ENCODE measurements at regions not wholly inside any gene's neighbourhood (a gene's known extent, or its start where the extent isn't known, plus 50 kb on each side); places are given as distances from the start of the nearest gene placed in this dataset.

DNA sequence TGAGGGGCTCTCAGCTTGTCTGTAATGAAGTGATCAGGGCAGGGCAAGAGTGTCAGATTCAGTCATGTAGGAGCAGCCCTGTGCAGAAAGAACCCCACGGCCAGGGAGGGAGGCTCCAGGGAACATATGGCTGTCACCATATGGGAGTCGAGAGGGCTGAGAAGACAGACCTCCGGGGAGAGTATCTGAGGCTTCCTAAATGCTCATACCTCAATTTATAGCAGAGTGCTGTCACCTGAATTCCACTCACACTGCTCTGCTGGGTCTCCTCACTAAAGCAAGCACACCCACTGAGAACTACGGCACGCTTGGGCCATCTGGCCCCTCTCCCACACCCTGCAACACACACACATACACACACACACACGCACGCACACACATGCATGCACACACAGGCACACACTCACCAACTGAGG lies 92.3 kb upstream of the TJP1 start:
- H3K27ac ChIP-seq (ENCODE audit: low read depth, low read length) = no peak overlapping the region
- ChIA-PET CTCF (ENCODE audit: partially characterized antibody) (interaction anchor here (1.8 kb wide), 1 partner anchor 12 kb away, joined by 11 read pairs; no protein-coding TSS in a partner anchor), POLR2A (ENCODE audit: partially characterized antibody) (no interaction called here)
- no peak overlapping the region for H3K9ac ChIP-seq (replicated peaks in 1 of 4; ENCODE audit: extremely low read depth in 1 of 4, low read depth in 3 of 4, low read length in 3 of 4)
- H3K4me3 ChIP-seq (ENCODE audit: extremely low read depth in 1 of 4, insufficient read depth in 2 of 4, low read depth in 3 of 4, low read length in 4 of 4) = no peak overlapping the region
- H3K9me3 ChIP-seq (ENCODE audit: insufficient read depth in 2 of 2, low read depth in 1 of 2, low read length in 1 of 2) = no peaks in the 10 kb centered on the region; a peak in 1 of 4 replicates
- H3K4me1 ChIP-seq (replicated peaks in 1 of 4; ENCODE audit: control insufficient read depth in 3 of 4, insufficient read depth in 4 of 4, low read length in 3 of 4) = peaks cover 0 to 5% (median 0%) of the 10 kb centered on the region in 4 experiments; a peak in 2 of 7 replicates
- no peaks in the 10 kb centered on the region for H3K27me3 ChIP-seq (replicated peaks in 1 of 4; ENCODE audit: control insufficient read depth in 3 of 4, extremely low read depth in 1 of 4, insufficient read depth in 3 of 4, low read length in 3 of 4)
- peak overlapping the region; percentile 61; the same call in 1 of the 2 replicates for H2AFZ ChIP-seq (ENCODE audit: low read length)
- no peak overlapping the region for H3K18ac ChIP-seq (ENCODE audit: extremely low read depth, low read length)
- H3K4ac ChIP-seq (replicated peaks; ENCODE audit: insufficient read length, low read depth, low read length) = no peak overlapping the region
- no peak overlapping the region for H2BK5ac ChIP-seq (ENCODE audit: low read depth, low read length)
- no peak overlapping the region for H2BK20ac ChIP-seq (ENCODE audit: low read length)
- no peaks in the 10 kb centered on the region for H3K79me2 ChIP-seq (ENCODE audit: control insufficient read depth in 1 of 2, insufficient read depth in 2 of 2, low read length in 2 of 2)
- FAIRE-seq (no peak), DNase-seq (ENCODE audit: low read depth in 1 of 2, low spot score in 2 of 2) (no peak)
- no peak overlapping the region; the same call in 1 of the 2 replicates for H2BK15ac ChIP-seq (ENCODE audit: low read length)
- no peaks in the 10 kb centered on the region for H3K79me1 ChIP-seq (ENCODE audit: low read depth, low read length)
- H4K8ac ChIP-seq (ENCODE audit: extremely low read depth, insufficient read depth, low read length) = no peak overlapping the region
- no peak overlapping the region for H4K91ac ChIP-seq (replicated peaks; ENCODE audit: insufficient read length, low read length)
- no peaks in the 10 kb centered on the region for H4K20me1 ChIP-seq (replicated peaks in 1 of 2; ENCODE audit: control insufficient read depth in 1 of 2, insufficient read depth in 2 of 2, low read length in 2 of 2)
- no peak overlapping the region for H4K5ac ChIP-seq (ENCODE audit: insufficient read length, low read depth, low read length)
- no peaks in the 10 kb centered on the region for H3K36me3 ChIP-seq (ENCODE audit: control insufficient read depth in 2 of 4, insufficient read depth in 4 of 4, low read length in 3 of 4)
- H3K4me2 ChIP-seq (ENCODE audit: insufficient read depth in 1 of 2, low read depth in 2 of 2, low read length in 2 of 2) = no peak overlapping the region
- H3K14ac ChIP-seq (ENCODE audit: insufficient read length) = no peak overlapping the region
- no peak overlapping the region for H2BK120ac ChIP-seq (replicated peaks; ENCODE audit: low read depth, low read length)
- WGBS, 2 experiments (ENCODE audit: extremely low coverage in 1 of 2, insufficient coverage in 1 of 2, insufficient read length in 1 of 2, insufficient replicate concordance in 2 of 2, low coverage in 1 of 2, low lambda C conversion rate in 2 of 2, missing lambda C conversion rate in 1 of 2) = 86% methylated on average over 7 of the region's 7 CpGs; no CpG with 5 or more reads in 1 of the 2 experiments
- H3K56ac ChIP-seq (replicated peaks; ENCODE audit: insufficient read length, low read depth, low read length) = no peak overlapping the region
- H2BK12ac ChIP-seq (ENCODE audit: low read depth, low read length) = peak overlapping the region; percentile 30; the same call in 1 of the 2 replicates
- no peaks in the 10 kb centered on the region for H3K23me2 ChIP-seq (ENCODE audit: low read depth, low read length)
- H2AK5ac ChIP-seq (ENCODE audit: low read depth, low read length) = no peak overlapping the region
- no peak overlapping the region for H3K23ac ChIP-seq (ENCODE audit: insufficient read length)
- TF ChIP-seq RXRA (IDR thresholded peaks at IDR 0.05; ENCODE audit: insufficient read depth, low read depth, low read length) = no peak
- TF ChIP-seq CHD1 (IDR thresholded peaks at IDR 0.05; ENCODE audit: low read depth, low read length) = no peak
- TF ChIP-seq SIX5 (IDR thresholded peaks at IDR 0.05; ENCODE audit: low read depth, low read length) = no peak
